Nucleus accumbens (tissue), 56 donors: ENCODE measurements at regions not wholly inside any gene's neighbourhood (a gene's known extent, or its start where the extent isn't known, plus 50 kb on each side); places are given as distances from the start of the nearest gene placed in this dataset.

Experiments used
- DNase-seq, 56 donors: peaks; one replicate each; lab custom pipeline; 2025; lab: John Stamatoyannopoulos, UW

GRCh38 chr4:35760807-35761206, 483.5 kb downstream of the ARAP2 start:
- DNase-seq = no peak

GRCh38 chr4:35771571-35771970, 472.7 kb downstream of the ARAP2 start:
- no peak for DNase-seq

GRCh38 chr4:35772291-35772690, 472.0 kb downstream of the ARAP2 start:
- no peak for DNase-seq

GRCh38 chr4:35789899-35790574, 454.3 kb downstream of the ARAP2 start:
- no peak for DNase-seq

GRCh38 chr4:35793045-35793722, 451.1 kb downstream of the ARAP2 start:
- no peak for DNase-seq

- no peak for DNase-seq
Observed at GRCh38 chr4:35793766-35794165, 450.5 kb downstream of the ARAP2 start.

GRCh38 chr4:35800669-35801068, 443.6 kb downstream of the ARAP2 start:
- DNase-seq = no peak

GRCh38 chr4:35802644-35803043, 441.7 kb downstream of the ARAP2 start:
- DNase-seq = no peak

GRCh38 chr4:35818520-35818919, 425.8 kb downstream of the ARAP2 start:
- DNase-seq = no peak

- no peak for DNase-seq
Observed at GRCh38 chr4:35820003-35820402, 424.3 kb downstream of the ARAP2 start.

GRCh38 chr4:35824231-35824630, 420.1 kb downstream of the ARAP2 start:
- no peak for DNase-seq

- DNase-seq = no peak
Observed at GRCh38 chr4:35835893-35836292, 408.4 kb downstream of the ARAP2 start.

GRCh38 chr4:35836596-35836995, 407.7 kb downstream of the ARAP2 start:
- no peak for DNase-seq

- DNase-seq = no peak
Observed at GRCh38 chr4:35867057-35867456, 377.3 kb downstream of the ARAP2 start.

- no peak for DNase-seq
Observed at GRCh38 chr4:35872273-35872672, 372.0 kb downstream of the ARAP2 start.

- no peak for DNase-seq
Observed at GRCh38 chr4:35879479-35879878, 364.8 kb downstream of the ARAP2 start.

GRCh38 chr4:35883108-35883507, 361.2 kb downstream of the ARAP2 start:
- no peak for DNase-seq

GRCh38 chr4:35884714-35885480, 359.4 kb downstream of the ARAP2 start:
- DNase-seq = no peak

GRCh38 chr4:35897808-35898207, 346.5 kb downstream of the ARAP2 start:
- no peak for DNase-seq

- DNase-seq = no peak
Observed at GRCh38 chr4:35900286-35901243, 343.7 kb downstream of the ARAP2 start.
